Endothelial cell of umbilical vein (primary cell): ENCODE measurements at regions not wholly inside any gene's neighbourhood (a gene's known extent, or its start where the extent isn't known, plus 50 kb on each side); places are given as distances from the start of the nearest gene placed in this dataset.

Experiments
- BruUV-seq: library from RNA; stranded (reverse); fragments of 400-500 nt; replicated peaks from 2 replicates; lab custom pipeline; 2021; lab: Mats Ljungman, UMichigan
- CTCF ChIA-PET: fragments of 300-600, 350-600 bp; sonication (Branson Sonifier 250); formaldehyde crosslinking; loops from one replicate; lab custom pipeline; 2021; ENCODE audit warnings: antibody characterized with exemption, inconsistent platforms; lab: Charles Lee
- POLR2A ChIA-PET: fragments of 300-600, 350-600 bp; sonication (Branson Sonifier 250); formaldehyde crosslinking; loops from one replicate; lab custom pipeline; 2021; ENCODE audit warnings: antibody characterized with exemption, inconsistent platforms; lab: Charles Lee
- DNase-seq: peaks from one replicate; pipeline ENCODE4 v3.0.0-alpha.2; 2011; ENCODE audit warnings: low read depth, low spot score
- FAIRE-seq: peaks from 2 replicates; lab custom pipeline; 2011; peaks lifted over from hg19 to GRCh38; lab: Jason Lieb, UNC
- H2AFZ ChIP-seq: 2 replicates; pipeline ENCODE4 v1.6.0; 2012; ENCODE audit warnings: low read depth, low read length, control low read depth, inconsistent platforms
- H3K27ac ChIP-seq: 2 replicates; pipeline ENCODE4 v1.5.1; 2011; ENCODE audit warnings: low read depth, mild to moderate bottlenecking, control low read depth, low read length, moderate library complexity; ENCODE audit not compliant: insufficient read depth
- H3K27me3 ChIP-seq, 2 experiments: 2 replicates each; pipeline versions ENCODE4 v1.6.0 to v1.6.1; 2011; ENCODE audit warnings: low read length in 2 of 2, mixed read lengths in 1 of 2; ENCODE audit not compliant: control insufficient read depth in 2 of 2, insufficient read depth in 2 of 2
- H3K36me3 ChIP-seq, 2 experiments: 2 replicates in 1 of 2; 3 replicates in 1 of 2; pipeline ENCODE4 v1.5.1; 2011; ENCODE audit warnings: low read length in 2 of 2, mild to moderate bottlenecking in 1 of 2, moderate library complexity in 1 of 2; ENCODE audit not compliant: control insufficient read depth in 2 of 2, insufficient read depth in 2 of 2; ENCODE audit errors: extremely low read depth in 1 of 2
- H3K4me1 ChIP-seq: 3 replicates; pipeline ENCODE4 v1.5.1; 2011; ENCODE audit warnings: mild to moderate bottlenecking, low read length; ENCODE audit not compliant: control insufficient read depth, insufficient read depth; ENCODE audit errors: extremely low read depth
- H3K4me2 ChIP-seq: 2 replicates; pipeline ENCODE4 v1.6.1; 2011; ENCODE audit warnings: low read length, control low read depth, mixed read lengths; ENCODE audit not compliant: insufficient read depth
- H3K4me3 ChIP-seq, 3 experiments: fragments of 200-600 bp in 1 of 3; sonication (generic), shearing (Covaris generic) in 1 of 3; replicated peaks in 1 of 3; 2 replicates each; pipeline ENCODE4 v1.5.1; 2011 to 2016; ENCODE audit warnings: control low read depth in 3 of 3, low read length in 3 of 3, mild to moderate bottlenecking in 2 of 3, inconsistent platforms in 1 of 3, low read depth in 1 of 3, moderate library complexity in 1 of 3; ENCODE audit not compliant: insufficient read depth in 1 of 3
- H3K79me2 ChIP-seq: 2 replicates; pipeline ENCODE4 v1.6.0; 2012; ENCODE audit warnings: low read length, inconsistent platforms; ENCODE audit not compliant: control insufficient read depth, insufficient read depth
- H3K9ac ChIP-seq: replicated peaks from 2 replicates; pipeline ENCODE3; 2011; ENCODE audit warnings: low read length, control low read depth; ENCODE audit not compliant: insufficient read depth; ENCODE audit errors: extremely low read depth
- H3K9me1 ChIP-seq: replicated peaks from 3 replicates; pipeline ENCODE4 v1.6.0; 2011; ENCODE audit warnings: mild to moderate bottlenecking, low read length; ENCODE audit not compliant: control insufficient read depth, insufficient read depth; ENCODE audit errors: extremely low read depth
- H3K9me3 ChIP-seq: replicated peaks from 2 replicates; pipeline ENCODE4 v1.5.1; 2012; ENCODE audit warnings: low read length, inconsistent platforms; ENCODE audit not compliant: control insufficient read depth, insufficient read depth
- H4K20me1 ChIP-seq: replicated peaks from 2 replicates; pipeline ENCODE3; 2011; ENCODE audit warnings: mild to moderate bottlenecking, low read length; ENCODE audit not compliant: control insufficient read depth, insufficient read depth; ENCODE audit errors: extremely low read depth
- EZH2 ChIP-seq: IDR thresholded peaks from 2 replicates; pipeline ENCODE4 v1.6.1; 2012; ENCODE audit warnings: borderline replicate concordance, low read depth, mild to moderate bottlenecking, moderate library complexity, low read length, inconsistent platforms; ENCODE audit not compliant: severe bottlenecking
- FOS ChIP-seq: IDR thresholded peaks from 2 replicates; pipeline ENCODE4 v1.6.1; 2011; ENCODE audit warnings: mild to moderate bottlenecking, low read length, moderate library complexity, borderline replicate concordance; ENCODE audit not compliant: insufficient read depth
- GATA2 ChIP-seq: IDR thresholded peaks from 2 replicates; pipeline ENCODE4 v1.7.0; 2011; ENCODE audit warnings: low read depth, mild to moderate bottlenecking, moderate library complexity, mixed read lengths, low read length; ENCODE audit not compliant: insufficient read length, insufficient read depth
- POLR2AphosphoS5 ChIP-seq: IDR thresholded peaks from 2 replicates; pipeline ENCODE4 v1.6.1; 2012; ENCODE audit warnings: low read depth, mild to moderate bottlenecking, control low read depth, low read length, moderate library complexity; ENCODE audit not compliant: insufficient read depth
- dilution Hi-C: fragments of 300-500 bp; cut with MboI; formaldehyde crosslinking; loops from one replicate; pipeline ENCODE4 v1.15.0; 2019; ENCODE audit warnings: low sequenced_read_pairs; ENCODE audit not compliant: extremely low pct_ligation_motif_present
- intact Hi-C: fragments of 100-400 bp; cut with micrococcal nuclease; formaldehyde crosslinking; loops from one replicate; pipeline ENCODE4 v1.10.0; 2022
- TF ChIP-seq, protein P1 (sequence below): IDR thresholded peaks from 2 replicates; pipeline ENCODE4 v1.6.1; 2011; ENCODE audit not compliant: insufficient read depth, insufficient read length

DNA sequence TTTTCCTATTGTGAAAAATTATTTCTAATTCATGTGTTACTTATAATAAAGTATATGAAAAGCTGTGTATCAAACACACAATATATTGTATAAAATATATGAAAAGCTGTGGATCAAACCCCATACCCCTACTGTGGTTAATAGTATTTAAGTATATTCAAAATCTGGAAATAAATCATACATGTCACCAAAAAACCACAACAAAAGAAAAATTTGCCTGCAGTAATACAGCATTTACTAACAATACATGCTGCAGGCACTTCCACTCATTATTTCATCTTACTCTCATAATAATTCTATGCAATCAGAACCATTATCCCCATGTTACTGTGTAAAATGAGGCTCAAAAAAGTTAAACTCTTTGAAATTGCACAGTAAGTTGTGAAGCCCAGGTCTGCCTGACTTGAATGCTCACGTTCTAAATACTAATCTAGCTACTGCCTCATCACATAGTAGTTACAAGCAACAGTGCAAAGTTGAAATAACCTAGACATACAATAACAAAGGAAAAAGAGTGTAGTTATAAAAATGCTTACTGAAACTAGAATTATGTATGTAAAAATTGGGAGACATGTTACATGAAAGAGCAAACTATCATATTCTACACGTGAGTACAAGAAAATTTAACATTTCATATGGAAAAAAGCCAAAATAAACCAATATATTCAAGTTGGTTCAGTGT is 61.7 kb downstream of the FAM217A start:
- H3K79me2 ChIP-seq = peaks cover 49% of the 10 kb centered on the region
- H3K4me3 ChIP-seq = peak overlapping the region; percentile 50 to 92 (median 85)
- H4K20me1 ChIP-seq = no peaks in the 10 kb centered on the region
- intact Hi-C loops (loop anchor here (5.0 kb wide), 2 partner anchors 900 to 950 kb away; partner anchors contain the start of genes BPHL and RIPK1), dilution Hi-C loops (no loop called here)
- TF ChIP-seq POLR2AphosphoS5 (no peak), FOS (no peak), EZH2 (no peak)
- TF ChIP-seq, protein P1, sequence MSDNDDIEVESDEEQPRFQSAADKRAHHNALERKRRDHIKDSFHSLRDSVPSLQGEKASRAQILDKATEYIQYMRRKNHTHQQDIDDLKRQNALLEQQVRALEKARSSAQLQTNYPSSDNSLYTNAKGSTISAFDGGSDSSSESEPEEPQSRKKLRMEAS = no peak
- no peak overlapping the region for H2AFZ ChIP-seq
- no peaks in the 10 kb centered on the region for H3K27me3 ChIP-seq
- CTCF ChIA-PET = interaction anchor here (1.0 to 2.4 kb wide), 8 partner anchors 9 to 193 kb away, joined by 3 to 14 read pairs (median 4); partner anchors contain the start of gene FAM50B
- no peaks in the 10 kb centered on the region for H3K36me3 ChIP-seq
- no peaks in the 10 kb centered on the region for H3K9me1 ChIP-seq
- FAIRE-seq (no peak), DNase-seq (no peak)
- H3K9ac ChIP-seq = peak overlapping the region; percentile 93
- no peaks in the 10 kb centered on the region for H3K9me3 ChIP-seq
- H3K4me1 ChIP-seq = peaks cover 21% of the 10 kb centered on the region
- POLR2A ChIA-PET = interaction anchor here (1.7 kb wide), 1 partner anchor 119 kb away, joined by 5 read pairs; the partner anchor contains the start of gene ECI2
- peak overlapping the region; percentile 93 for H3K27ac ChIP-seq
- peak overlapping the region; percentile 92 for H3K4me2 ChIP-seq
- BruUV-seq = no TSS peak

DNA sequence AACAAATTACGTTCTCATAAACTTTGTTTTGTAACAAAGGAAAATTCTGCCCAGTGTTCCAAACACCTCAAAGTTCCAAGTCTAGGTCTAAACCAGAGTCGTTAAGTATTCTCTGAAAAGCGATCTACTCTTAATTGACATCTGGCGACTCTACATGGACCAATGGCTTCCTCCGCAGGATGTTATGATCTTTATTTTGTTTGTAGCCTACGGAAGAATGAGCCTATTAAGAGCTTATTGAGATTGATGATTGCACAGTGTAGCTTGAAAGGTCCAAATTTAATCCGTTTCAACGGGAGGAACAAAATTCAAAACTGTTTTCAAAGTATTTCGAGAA is 61.1 kb downstream of the FAM217A start:
- Histone ChIP-seq H3K79me2 (peaks cover 49% of the 10 kb centered on the region), H3K36me3 (no peaks in the 10 kb centered on the region), H4K20me1 (no peaks in the 10 kb centered on the region), H3K9me1 (no peaks in the 10 kb centered on the region), H3K4me1 (peaks cover 25% of the 10 kb centered on the region), H3K9ac (peak overlapping the region; percentile 93), H2AFZ (peak overlapping the region; percentile 81), H3K4me2 (peak overlapping the region; percentile 92), H3K4me3 (peak overlapping the region; percentile 50 to 92 (median 85)), H3K9me3 (no peaks in the 10 kb centered on the region), H3K27me3 (no peaks in the 10 kb centered on the region), H3K27ac (peak overlapping the region; percentile 93)
- POLR2A ChIA-PET = interaction anchor here (1.7 kb wide), 1 partner anchor 118 kb away, joined by 5 read pairs; the partner anchor contains the start of gene ECI2
- DNase-seq (no peak), FAIRE-seq (peak; percentile 87)
- BruUV-seq = no TSS peak
- no peak for TF ChIP-seq FOS
- TF ChIP-seq GATA2 = no peak
- TF ChIP-seq POLR2AphosphoS5 = no peak
- dilution Hi-C loops (no loop called here), intact Hi-C loops (loop anchor here (5.0 kb wide), 2 partner anchors 901 to 951 kb away; partner anchors contain the start of genes BPHL and RIPK1)
- CTCF ChIA-PET = interaction anchor here (0.8 to 2.4 kb wide), 11 partner anchors 9 to 285 kb away, joined by 3 to 14 read pairs (median 5); partner anchors contain the start of gene FAM50B
